Activated T-cell treated with anti-CD3 and anti-CD28 coated beads for 4 hours (primary cell): ENCODE measurements at regions not wholly inside any gene's neighbourhood (a gene's known extent, or its start where the extent isn't known, plus 50 kb on each side); places are given as distances from the start of the nearest gene placed in this dataset.
"Not testable (repeated sequence)": the region's sequence is repeated elsewhere in the genome, so short reads cannot be mapped to it uniquely, and the experiment has no call there.

ENCODE experiments used
- DNase-seq: peaks from one replicate; pipeline ENCODE4 v3.0.0-alpha.2; 2020

DNA sequence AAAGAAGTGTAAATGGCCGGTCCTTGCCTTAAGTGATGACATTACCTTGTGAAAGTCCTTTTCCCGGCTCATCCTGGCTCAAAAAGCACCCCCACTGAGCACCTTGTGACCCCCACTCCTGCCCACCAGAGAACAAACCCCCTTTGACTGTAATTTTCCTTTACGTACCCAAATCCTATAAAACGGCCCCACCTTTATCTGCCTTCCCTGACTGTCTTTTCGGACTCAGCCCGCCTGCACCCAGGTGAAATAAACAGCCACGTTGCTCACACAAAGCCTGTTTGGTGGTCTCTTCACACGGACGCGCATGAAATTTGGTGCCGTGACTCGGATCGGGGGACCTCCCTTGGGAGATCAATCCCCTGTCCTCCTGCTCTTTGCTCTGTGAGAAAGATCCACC is 112.4 kb downstream of the NPY start:
- not testable (repeated sequence) for DNase-seq

DNA sequence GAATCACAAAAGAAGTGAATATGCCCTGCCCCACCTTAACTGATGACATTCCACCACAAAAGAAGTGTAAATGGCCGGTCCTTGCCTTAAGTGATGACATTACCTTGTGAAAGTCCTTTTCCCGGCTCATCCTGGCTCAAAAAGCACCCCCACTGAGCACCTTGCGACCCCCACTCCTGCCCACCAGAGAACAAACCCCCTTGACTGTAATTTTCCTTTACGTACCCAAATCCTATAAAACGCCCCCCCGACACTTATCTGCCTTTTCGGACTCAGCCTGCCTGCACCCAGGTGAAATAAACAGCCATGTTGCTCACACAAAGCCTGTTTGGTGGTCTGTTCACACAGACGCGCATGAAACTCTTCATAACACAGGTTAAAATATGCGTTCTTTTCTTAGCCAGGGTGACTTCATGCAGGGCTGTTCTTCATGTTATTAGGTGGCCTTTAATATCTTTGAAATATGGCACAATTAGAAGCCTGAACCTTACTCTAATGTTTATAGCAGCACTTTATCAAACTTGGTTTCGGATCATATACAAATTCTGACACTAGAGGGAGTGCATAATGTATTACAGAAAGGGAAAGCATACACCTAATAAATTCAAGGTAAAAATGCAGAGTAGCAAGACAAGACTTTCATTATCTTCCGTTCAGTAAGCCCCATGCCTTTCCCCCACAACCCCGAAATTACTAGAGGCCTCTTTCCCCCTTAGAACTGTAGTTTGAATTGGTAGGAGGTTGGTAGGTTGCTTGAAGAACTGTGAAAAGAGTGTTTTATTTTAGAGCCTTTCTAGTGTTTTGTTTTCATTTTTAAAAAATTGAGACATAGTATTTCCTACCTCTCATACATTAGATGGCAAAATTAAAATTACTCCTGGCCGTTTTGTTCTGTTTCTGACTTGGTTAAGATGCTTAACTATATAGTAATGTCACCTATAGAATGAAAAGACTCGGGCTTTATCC is 117.9 kb downstream of the NPY start:
- DNase-seq, result no peak

DNA sequence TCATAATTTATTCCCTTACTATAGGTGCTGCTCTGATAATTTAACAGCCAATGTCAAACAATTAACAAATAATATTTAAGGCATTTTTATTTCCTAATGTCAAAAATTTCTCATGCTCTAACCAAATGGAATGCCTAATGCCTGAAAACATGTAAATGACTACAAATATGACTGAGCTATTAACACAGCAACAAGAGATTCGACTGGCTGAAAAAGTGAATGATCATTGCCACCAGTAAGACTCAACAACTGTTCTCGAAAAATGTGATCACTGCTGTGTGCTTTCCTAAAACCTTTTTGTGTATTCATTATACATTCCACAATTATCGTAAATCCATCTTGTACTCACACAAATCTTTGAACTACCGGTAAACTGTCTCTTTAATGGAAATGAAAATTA is 118.7 kb downstream of the NPY start:
- DNase-seq, result no peak

DNA sequence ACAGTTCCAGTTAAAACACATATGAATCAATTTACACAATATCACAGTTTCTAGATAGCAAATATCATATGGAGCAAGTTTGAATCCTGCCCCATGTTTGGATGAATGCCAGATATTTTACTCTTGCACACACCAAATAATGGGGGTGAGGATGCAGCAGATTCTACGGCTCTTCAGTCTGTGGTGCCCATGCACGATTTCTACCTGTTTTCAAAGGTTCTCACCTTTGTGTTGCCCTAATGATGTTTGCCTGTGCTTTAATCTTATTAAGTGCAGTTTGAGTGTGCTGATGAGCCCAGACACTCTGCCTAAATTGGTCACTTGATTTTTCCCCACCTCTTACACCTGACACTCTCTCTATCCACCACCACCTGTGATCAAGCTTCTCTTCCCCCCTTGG is 119.6 kb downstream of the NPY start:
- DNase-seq, result no peak

DNA sequence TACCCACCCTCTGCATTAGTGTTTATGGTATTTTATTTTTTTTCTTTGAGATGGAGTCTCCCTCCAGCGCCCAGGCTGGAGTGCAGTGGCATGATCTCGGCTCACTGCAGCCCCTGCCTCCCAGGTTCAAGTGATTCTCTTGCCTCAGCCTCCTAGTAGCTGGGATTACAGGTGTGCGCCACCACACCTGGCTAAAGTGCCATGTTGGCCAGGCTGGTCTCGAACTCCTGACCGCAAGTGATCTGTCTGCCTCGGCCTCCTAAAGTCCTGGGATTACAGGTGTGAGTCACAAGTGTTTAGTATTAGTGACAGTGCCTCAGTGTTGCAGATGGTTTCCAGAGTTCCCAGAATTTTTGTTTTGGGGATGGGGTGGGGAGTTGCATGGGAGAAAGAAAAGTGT is 120.3 kb downstream of the NPY start:
- no peak for DNase-seq

DNA sequence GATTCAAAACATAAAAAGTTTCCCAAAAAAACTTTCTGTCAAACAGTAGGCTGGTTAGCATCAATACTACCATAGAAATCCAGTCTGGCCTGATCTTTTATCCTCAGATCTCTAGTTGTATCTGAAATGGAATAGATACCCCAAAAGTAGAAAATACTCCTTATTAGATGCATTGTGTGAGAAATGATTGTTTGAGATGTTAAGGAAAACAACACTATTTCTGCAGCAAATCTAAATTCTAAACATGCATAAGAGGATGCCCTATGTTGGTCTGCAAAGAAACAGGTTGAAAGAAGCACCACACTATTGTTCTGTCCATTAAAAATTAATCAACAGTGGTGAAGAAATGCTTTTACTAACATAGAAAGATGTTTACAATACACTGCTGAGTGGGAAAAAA is 121.0 kb downstream of the NPY start:
- DNase-seq, result no peak

DNA sequence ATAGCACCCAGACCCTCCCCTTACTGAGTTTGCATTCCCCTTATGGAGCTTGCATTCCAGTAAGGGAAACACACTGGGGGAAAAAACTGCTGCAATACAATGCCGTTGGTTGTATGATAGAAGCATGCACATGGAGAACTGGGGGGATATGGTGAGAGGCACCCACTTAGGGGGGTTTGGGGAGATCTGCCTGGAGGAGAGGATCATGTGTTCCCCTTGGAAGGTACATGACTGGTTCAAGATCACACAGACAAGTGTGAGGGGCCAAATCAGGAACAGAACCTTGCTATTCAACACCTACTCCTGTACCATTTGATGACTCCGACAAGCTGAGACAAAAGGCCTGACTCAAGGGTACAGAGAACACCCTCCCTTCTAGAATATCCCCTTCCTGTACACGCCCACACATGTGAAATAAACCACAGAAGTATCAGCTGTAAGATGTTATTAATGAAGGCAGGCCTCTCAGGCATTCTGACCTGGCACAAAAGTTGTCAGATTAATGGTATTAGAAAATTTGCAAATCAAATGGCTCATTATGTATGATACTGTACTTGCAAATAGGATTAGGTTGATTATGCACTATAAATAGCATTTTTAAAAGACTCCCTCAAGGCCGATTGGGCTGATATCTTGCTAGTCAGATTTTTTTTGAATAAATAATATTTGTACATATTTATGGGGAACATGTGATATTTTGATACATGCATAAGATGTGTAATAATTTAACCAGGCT is 122.2 kb downstream of the NPY start:
- DNase-seq, result peak; percentile 1

DNA sequence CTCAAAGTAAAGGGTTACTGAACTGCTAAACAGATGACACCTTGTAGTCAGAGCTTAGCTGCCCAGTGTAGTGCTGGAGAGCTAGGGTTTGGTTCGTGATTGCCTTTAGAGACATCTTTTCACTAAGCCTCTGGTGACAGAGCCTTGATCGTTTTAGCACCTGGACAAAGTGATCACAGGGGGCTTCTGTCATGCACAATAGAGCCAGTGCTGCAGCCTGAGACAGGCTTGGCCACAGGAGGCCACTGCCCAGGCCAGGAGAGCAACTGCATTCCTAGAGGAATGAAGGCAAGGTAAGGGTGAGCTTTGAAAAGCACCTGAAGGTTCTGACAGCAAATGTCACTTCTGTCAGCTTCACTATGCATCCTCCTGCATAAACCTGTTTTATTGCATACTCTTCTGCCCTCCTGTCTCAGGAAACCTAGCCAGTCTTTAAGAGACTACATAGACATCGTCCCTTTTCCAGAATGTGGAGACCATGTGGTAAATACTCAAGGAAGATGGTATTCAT is 122.9 kb downstream of the NPY start:
- no peak for DNase-seq

DNA sequence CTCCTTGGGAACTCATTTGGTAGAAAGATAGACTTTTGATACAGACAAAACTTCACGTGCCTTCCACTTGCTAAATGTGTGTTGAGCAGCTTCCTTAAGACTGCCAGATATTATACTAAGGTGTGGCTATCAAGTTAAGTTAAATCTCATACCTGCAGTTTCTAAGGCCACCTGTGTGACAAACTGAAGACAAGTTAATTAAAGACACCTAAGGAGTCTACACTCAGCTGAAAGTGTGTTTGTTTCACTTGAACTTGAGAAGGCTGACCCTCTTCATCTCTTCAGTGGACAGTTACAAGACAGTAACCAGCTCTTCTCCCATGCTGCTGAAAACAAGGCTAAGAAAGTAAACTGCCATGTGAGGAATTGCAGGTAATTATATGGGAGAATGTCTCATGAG is 124.0 kb downstream of the NPY start:
- no peak for DNase-seq

DNA sequence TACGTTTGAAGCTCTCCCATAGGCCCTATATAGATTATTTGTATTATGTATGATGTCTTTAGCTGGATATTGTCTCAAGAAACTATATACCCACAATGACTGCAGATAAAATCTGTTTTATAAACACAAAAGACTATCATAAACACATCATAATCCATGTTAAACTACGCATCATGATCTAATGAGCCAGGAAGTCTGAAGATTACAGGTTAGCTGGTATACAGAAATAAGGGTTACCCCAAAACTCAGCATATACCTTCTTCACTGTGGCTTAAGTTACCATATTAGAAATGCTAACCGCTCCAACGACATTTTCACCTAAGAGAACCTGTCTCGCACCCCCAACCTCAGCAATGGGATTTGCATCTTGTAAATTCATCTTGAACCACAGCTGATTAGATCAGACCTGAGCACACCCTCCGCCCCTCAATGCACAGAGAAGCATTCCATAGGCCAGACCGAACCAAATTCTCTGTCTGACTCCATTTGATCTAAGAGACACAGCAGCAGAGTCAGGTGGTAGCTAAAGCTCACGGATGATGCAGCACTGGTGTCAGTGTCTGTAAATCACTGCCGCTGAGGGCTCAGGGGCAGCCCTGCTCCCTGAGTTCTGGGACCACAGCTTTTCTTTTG is 124.9 kb downstream of the NPY start:
- no peak for DNase-seq

DNA sequence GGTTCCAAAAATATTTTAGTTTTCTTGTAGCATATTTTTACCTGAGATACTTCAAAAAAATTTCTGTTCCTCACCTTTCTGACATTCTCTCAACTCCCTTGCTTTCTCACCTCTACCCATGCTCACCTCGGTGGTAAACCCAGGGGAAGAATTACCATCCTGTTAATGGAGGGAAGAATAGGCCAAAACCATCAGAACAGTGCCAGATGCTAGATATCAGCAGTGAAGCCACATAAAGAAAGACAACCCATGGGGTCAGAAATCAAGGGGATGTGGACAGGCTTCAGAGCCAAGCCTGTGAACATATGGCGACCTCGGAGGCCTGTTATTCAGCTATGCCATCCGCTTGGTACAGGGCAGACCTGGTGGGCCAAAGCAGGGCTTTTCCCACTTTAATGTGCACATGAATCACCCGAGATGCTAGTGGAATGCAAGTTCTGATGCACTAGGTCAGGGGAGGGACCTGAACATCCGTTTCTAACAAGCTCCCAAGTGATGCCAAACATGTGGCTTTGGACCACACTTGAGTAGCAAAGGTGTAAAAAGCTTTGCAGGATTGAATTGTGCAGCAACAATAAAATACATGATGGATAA is 125.5 kb downstream of the NPY start:
- no peak for DNase-seq

DNA sequence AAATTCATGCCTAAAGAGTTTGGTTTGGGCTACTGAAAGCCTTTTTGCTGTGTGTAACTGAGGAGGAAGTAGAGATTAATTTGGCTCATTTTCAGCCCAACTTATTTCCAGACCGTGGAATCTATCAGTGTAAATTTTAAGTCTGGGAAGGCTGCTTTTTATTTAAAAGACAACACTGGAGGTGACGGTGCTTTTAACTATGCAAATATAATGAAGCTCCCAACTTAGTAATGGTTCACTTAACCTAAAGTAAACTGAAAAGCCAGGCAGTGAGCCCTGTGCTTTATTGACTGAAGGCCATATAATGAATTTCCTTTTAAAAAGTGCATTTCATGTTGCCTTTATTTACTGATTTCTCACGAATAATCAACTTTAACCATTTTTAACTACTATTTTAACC is 127.2 kb downstream of the NPY start:
- DNase-seq, result no peak

DNA sequence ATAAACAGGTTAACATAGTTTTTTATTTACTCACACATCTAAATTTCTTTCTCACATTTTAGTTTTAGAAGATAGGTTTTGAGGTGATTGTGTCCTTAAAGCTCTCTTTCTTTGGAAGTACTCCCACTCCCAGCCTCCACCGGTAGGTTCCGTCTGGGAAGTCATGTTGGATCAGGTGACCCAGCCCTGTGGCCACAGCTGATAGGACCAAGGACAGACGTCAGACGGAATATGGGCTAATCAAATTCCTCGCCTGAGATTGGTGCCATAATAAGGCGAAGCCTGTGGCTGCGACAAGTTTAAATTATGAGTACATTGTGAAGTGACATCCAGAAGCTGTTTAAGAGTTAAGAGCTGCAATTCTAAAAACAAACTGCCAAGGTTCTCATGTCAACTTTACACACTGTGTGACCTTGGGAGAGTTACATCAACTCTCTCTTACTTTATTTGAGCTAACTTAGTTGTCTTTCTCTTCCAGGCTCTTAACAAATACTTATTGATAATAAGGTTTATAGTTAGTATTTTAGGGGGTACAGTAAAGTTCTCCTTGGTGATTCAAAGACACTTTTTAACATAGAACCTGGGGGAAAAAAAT is 133.6 kb downstream of the NPY start:
- DNase-seq, result no peak

DNA sequence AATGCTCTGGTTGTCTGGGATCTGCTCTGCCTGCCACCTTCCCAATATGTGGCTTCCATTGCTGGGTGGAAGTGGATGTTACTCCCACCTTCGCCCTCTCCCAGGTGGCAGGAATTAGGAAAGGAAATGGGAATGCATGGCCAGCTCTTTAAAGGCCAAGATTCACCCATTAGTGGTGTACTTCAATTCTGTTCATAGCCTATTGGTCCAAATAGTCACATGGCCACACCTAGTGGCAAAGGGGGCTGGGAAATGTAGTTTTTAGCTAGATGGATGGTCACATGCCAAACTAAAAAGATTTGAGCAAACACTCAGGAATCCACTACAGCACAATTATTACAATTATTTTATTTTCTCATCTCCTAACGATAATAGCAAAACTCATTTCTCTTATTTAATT is 135.1 kb downstream of the NPY start:
- DNase-seq, result no peak

DNA sequence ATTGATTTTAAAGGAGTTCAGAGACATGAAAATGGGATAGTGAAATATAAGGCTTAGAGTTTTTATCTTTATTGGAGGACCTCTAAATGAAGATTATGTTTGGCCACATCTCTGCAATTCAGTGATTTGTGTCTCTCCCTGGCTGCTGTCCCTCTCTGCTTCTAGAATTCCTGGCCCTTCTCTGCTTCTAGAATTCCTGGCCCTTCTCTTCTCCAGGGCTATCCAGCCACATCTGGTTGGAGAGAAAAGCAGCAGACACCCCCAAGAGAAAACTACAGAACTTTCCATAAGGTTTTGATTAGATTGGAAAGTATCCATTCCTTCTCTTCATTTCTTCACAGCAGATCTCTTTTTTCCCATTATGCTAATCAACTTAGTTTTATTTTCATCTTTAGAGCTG is 135.5 kb downstream of the NPY start:
- DNase-seq, result no peak

DNA sequence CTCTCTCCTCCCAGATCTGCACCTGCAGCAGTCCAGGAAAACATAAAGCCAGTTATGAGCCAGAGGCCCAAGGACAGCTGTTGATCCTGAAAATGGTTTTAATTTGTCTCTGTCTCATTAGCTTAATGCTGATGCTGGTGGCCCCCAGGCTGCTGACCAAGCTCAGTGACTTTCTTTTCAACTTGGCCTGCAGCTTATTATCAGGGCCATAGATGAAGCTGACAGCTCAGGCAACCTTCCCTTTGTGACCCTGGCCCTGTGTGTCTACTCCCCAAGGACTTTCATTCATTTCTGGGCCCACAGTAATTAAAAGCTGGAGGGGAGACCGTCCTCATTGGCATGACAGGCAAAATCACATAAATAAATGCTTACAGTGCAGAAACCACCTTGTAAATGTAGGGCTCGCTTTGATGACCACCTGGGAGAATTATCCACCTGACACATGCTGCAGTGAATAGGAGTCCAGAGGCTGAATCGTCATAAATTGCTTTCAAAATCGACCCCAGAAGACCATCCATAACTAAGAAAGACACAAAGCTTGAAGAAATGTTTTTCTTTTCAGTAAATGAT is 138.5 kb downstream of the NPY start:
- no peak for DNase-seq

DNA sequence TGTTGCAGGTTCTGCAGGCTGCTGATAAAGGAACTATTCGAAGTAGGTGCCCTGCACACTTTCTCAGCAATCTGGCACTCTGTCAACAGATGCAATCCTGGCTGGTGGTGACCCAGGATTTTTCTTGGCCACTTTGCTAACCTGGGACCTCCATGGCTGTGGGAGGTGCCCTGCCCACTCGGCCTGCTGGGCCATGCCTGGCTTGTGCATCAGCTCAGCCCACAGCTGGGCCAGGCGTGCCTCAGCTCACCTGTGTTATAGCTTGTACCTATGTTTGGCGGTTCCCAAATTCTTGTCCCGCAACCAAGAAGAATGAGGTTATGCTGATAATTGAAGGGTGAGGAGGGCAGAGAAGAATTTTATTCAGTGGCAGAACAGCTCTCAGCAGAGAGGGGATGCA is 141.7 kb downstream of the NPY start:
- DNase-seq, result no peak

DNA sequence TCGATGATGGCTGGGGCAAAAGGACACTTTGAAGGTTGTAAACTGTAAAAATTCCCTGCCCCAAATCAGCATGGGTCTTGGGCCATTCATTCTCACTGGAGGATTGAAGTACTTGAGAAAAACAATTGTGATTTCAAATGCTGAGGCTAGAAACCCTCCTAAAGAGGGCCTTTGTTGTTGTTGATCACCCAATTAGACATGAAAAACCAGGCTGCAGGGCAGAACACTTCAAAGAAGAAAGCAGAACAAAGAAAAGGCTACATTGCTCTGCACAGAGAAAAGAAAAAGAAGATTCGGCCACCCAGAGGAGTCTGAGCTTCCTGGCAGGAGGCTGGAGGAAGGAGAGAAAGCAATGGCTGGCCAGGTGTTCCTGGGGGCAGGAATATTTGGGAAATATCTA is 143.1 kb downstream of the NPY start:
- no peak for DNase-seq

DNA sequence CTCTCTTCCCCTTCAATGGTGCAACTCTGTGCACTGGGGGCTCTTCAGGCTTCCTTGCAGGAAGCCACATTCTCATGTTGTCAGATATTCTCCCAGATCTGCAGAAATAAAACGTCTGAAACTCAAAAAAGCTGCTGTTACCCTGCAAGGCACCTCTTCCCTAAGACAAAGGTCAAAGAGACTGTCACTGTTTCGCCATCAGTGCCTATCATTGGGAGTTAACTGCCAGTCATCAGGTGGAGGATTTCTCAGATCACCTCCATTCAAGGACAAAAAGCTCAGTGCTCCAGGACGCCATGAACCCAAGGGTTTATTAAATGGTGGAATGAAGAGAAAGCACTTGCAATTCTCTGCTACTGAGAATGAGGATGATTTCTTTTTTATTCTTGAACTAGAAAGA is 144.6 kb upstream of the PALS2 start:
- no peak for DNase-seq

DNA sequence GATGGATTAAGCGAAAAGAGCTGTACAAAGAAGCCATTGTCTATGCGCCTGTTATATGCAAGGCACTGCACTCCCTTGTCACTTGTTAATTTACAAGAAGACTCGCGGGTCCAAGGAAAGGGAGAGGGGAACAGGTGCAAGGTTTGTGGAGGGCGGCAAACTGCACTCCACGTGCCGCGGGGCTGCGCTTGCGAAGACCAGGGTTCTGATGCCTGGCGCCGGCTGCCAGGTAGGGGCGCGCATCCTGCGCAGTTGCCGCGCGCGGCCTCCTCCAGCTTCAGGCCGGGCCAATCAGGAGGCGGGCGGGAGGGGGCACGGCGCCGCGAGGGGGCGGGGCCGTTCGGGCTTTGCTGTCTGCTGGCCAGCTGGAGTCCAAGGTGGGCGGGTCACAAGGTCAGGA is 140.6 kb upstream of the PALS2 start:
- no peak for DNase-seq

DNA sequence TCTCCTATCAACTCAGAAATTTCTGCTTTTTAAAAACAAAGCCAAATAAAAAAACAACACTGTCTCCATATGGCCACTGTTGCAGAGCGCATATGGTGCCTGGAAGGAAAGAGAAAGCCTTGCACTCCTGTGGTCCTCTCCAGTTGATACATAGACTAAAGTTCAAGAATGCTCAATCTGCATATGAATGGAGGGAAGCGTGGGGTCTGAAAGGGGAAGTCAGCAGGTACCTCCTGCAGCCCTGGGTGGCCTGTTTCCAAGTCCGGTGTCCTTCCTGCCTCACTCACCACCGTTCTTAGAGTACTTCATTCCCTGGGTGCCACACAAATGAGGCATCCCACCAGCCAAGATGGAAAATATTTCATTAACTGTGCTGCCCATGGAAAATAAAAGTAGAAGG is 138.3 kb upstream of the PALS2 start:
- no peak for DNase-seq

DNA sequence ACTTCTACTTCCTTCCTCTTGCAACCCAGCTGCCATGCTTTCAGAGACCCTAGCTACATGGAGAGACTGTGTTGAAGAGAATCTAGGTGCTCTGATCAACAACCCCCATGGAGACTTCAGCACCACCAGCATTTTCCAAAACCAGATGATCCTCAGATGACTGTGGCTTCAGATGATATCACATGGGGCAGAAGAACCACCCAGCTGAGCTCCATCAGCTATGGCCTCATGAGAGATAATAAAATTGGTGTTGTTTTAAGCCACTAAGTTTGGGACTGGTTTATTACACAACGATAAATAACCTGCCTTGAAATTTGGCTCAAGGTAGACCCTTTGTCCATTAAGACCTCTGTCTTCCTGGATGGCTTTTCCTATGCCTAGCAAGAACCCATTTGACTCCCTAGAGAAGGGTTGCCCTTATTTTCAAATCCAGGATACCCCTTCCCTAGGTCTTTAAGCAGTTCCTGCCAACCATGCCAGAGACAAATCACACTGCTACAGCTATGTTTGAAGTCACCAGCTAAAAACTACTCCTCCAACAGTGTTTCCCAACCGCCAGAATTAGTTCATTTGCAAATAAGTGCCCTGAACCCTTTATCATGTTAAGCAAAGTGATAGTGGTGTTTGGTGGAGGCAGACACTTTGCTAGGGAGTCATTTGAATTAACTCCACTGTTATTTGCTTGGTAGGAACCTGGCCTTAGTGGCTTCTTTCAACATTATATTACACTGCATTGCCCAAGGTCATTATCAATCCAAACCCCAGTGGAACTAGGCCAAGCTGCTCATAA is 136.9 kb upstream of the PALS2 start:
- no peak for DNase-seq
